Gastrocnemius medialis (tissue), 4 donors: ENCODE measurements at regions not wholly inside any gene's neighbourhood (a gene's known extent, or its start where the extent isn't known, plus 50 kb on each side); places are given as distances from the start of the nearest gene placed in this dataset.

ENCODE experiments used
- CTCF ChIP-seq, 5 experiments: fragments of 450-650 bp in 3 of 5; fragments of 200-600 bp in 2 of 5; sonication (generic) in 2 of 5; IDR thresholded peaks in 4 of 5; conservative IDR thresholded peaks in 1 of 5; 1 replicate in 4 of 5; 2 replicates in 1 of 5; pipeline ENCODE4 v1.5.1; 2016 to 2019; ENCODE audit warnings: antibody characterized with exemption in 5 of 5, mild to moderate bottlenecking in 3 of 5, moderate library complexity in 3 of 5
- POLR2A ChIP-seq, 2 donors: fragments of 450-650 bp; IDR thresholded peaks; one replicate each; pipeline ENCODE4 v1.6.1; 2017; ENCODE audit warnings: antibody characterized with exemption in 2 of 2, mild to moderate bottlenecking in 2 of 2, moderate library complexity in 2 of 2

DNA sequence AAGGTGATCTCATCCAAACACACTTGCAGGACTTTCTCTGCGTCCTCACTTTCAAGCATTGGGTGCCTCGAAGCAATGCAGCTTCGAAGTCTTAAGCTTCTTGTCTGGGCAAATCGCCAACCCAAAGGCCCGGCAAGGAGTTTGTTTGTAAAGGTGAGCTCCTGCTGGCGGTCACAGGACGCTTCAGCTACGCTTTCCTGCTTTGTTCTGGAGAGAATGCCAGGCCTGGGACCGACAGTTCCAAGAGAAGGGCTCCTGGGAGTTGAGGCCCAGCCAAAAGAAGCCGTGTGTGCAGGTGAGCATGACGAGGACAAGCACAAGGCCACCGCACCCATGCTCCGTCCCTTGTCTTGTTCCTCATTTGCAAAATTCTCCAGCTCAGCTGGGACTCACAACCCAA is 106.6 kb upstream of the DOCK1 start:
- TF ChIP-seq POLR2A (IDR thresholded peaks at IDR 0.05), result no peak
- no peak for TF ChIP-seq CTCF (IDR thresholded peaks at IDR 0.05 in 4 of 5, conservative IDR thresholded peaks at IDR 0.05 in 1 of 5)
